8988T (cell line): ENCODE measurements at regions not wholly inside any gene's neighbourhood (a gene's known extent, or its start where the extent isn't known, plus 50 kb on each side); places are given as distances from the start of the nearest gene placed in this dataset.
"Not testable (repeated sequence)": the region's sequence is repeated elsewhere in the genome, so short reads cannot be mapped to it uniquely, and the experiment has no call there.

Experiments used
- DNase-seq: peaks from one replicate; pipeline ENCODE4 v3.0.0; 2011

DNA sequence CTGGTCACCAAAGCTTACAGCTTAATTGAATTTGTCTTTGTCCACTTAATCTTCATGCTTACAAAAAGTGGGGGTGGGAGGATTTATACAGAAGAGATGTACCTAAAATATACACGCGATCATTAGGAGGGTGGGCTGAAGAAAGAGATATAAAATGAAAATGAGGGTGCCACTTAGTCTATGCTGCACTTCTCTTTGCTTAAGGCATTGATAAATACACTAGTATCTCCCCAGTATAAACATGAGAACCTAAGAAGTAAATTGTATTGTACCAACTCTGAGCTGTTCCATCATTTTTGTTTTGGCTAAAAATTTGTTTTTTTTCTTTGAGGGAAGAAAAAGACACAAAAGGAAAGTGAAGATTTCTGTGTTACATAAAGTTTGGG is 170.8 kb upstream of the ZNF217 start:
- DNase-seq: no peak

DNA sequence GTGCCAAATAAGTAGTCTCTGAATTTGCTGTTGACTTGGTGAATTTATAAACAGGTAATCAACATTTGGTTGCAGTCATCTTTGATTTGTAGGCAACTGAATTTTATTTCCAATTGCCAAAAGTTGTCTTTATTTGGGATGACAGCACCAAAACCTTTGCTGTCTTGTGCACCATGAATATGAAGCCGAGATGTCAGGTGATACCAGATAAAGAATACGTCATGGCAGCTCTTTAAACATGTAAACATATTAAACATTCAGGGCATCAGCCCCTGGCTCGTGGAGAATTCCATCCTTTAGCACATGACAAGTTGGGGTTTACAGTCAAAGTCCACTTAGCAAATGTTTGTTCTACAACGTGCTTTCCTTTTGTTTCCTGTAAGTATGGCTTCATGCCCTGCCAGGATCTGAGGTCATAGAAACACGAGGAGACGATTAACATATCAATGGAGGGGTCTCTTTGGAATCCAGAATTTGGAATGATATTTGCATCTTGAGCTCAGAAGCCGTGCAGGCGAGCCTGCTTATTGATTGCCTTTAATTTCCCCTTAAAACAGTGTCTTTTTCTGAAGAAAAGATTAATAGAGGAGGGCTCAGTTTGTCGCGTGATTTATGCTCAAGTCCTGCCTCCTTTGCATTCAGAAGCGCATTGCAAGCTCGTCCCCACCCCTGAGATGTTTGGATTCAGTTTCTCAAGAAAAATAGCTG is 170.2 kb upstream of the ZNF217 start:
- no peak for DNase-seq

DNA sequence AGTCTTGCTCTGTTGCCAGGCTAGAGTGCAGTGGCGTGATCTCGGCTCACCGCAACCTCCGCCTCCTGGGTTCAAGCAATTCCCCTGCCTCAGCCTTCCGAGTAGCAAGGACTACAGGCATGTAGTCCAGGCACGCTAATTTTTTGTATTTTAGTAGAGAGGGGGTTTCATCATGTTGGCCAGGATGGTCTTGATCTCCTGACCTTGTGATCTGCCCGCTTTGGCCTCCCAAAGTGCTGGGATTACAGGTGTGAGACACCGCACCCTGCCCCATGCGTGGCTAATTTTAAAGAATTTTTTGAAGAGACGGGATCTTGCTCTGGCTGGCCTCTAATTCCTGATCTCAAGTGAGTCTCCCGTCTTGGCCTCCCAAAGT is 168.8 kb upstream of the ZNF217 start:
- not testable (repeated sequence) for DNase-seq

DNA sequence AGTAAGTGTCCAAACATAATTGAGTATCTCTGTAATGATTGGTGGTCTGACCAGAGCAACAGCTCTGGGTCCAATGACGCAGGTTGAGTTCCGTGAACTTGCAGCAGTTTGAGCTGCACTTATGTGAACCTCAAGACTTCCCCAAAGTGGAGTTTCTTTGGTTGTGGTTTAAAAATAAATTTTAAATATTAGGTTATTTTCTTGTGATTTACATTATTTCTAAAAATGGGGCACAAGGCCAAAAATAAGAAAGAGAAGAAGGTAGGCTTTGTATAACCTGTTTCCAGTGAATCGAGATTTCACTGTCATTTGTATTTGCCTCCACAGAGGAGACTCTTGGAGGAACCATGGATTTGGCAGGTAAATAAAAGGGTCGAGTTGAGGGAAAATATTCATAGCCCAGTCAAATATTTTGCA is 166.4 kb upstream of the ZNF217 start:
- no peak for DNase-seq

GRCh38 chr20:53757472-53757913 is 163.9 kb upstream of the ZNF217 start:
- no peak for DNase-seq

DNA sequence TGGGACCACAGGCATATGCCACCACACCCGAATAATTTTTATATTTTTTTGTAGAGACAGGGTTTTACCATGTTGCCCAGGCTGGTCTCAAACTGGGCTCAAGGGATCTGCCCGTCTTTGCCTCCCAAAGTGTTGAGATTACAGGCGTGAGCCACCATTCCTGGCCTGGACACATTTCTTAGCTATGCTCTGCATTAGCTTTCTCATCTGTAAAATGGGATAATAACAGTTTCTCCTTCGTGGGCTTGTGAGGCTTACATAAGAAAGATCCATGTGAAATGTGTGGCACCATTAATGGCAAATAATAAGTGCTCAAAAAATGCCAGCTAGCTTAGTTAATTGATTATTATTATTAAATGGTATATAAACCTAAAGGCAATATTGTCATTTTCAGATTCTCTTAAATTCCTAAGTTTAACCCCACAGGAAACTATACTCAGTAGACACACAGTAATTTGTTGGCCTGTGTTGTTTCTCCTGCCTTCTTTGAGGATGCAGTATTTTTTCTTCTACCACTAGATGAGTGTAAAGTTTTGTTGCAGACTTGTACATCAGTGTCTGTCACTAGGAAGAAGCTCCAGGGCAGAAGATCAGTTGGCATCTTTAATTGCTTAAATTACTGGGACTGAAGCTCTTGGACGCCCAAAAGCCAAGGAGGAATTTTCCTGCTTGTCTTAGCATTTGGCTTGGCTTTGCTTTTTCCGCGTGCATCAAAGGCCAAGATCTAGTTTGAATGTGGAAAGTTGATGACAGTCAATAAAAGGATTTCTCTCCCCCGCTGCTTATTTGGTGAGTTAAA is 162.3 kb upstream of the ZNF217 start:
- DNase-seq: no peak

DNA sequence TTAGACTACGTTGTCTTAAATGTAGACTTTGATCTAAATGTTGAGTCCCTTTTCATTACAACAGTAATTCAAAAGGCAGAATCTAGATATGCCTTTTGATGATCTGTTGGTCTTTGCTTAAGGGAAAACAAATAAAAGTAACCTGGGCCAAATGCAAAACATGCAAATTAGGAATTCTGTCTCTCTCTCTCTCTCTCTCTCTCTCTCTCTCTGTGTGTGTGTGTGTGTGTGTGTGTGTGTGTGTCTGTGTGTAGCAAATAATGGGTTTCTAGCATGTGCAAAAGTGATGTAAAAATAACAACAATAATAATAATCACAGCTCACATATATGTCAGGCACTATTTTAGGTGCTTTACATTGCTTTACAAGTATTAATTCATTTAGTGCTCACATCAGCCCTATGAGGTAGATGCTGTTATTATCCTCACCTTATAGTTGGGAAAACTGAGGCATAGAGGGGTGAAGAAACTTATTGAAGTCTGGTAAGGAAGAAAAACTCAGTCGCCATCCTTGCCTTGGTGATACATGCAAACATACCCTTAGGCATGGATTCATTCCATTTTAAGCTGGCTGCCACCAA is 160.3 kb upstream of the ZNF217 start:
- DNase-seq: no peak

GRCh38 chr20:53752971-53753879 is 159.6 kb upstream of the ZNF217 start:
- DNase-seq: no peak

DNA sequence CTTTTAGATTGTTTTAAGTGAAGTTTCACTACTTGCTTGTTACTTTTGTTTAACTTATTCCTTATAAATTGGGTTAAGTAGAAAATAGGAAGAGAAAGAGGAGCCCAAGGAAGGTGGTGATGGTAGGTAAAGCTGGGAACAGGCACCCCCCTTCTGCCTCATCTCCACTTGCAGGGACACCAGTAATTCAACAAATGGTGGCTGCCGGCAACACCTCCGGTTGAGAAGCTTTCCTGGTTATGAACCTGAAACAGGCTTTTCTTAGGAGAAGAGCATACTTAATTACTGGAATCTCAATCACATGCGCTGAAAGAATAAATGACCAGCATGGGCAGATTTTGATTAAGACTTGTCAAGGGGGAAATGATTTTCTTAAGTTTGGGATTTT is 158.9 kb upstream of the ZNF217 start:
- no peak for DNase-seq

DNA sequence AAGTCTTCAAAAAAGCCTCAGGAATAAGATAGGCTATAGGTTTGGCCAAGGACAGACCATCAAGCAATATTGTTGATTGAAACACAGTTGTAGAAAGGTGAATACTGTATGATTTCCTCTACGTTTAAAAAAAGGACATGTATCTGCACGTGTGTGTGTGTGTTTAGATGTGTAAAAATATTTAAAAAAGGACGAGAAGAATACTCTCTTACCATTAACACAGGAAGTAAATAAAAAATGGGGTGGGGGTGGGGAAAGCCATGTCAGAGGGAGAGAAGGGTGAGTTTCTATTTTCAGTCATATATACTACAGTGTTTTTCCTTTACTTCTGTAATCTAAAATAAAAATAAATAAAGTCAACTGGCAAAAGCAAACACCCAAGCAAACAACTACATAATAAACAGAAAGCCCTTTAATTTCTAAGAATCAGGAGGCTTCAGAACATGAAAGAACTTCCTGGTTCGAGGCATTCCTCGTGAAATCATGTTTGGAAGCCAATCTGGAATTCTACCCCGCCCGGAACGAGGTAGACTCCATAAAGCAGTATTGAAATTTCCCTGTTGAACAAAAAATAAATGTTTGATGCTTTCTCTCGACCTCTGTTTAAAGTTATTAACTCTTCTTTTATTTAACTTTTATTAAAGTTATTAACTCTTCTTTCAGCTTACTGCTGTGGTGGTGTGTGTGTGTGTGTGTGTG is 158.1 kb upstream of the ZNF217 start:
- no peak for DNase-seq

GRCh38 chr20:53750827-53751619 is 157.4 kb upstream of the ZNF217 start:
- no peak for DNase-seq

- no peak for DNase-seq
Observed at GRCh38 chr20:53749499-53749898, 155.9 kb upstream of the ZNF217 start.

- DNase-seq: no peak
Observed at GRCh38 chr20:53748821-53749421, 155.3 kb upstream of the ZNF217 start.

GRCh38 chr20:53748176-53748575 is 154.5 kb upstream of the ZNF217 start:
- DNase-seq: no peak

GRCh38 chr20:53743607-53744260 is 150.1 kb upstream of the ZNF217 start:
- DNase-seq: no peak

DNA sequence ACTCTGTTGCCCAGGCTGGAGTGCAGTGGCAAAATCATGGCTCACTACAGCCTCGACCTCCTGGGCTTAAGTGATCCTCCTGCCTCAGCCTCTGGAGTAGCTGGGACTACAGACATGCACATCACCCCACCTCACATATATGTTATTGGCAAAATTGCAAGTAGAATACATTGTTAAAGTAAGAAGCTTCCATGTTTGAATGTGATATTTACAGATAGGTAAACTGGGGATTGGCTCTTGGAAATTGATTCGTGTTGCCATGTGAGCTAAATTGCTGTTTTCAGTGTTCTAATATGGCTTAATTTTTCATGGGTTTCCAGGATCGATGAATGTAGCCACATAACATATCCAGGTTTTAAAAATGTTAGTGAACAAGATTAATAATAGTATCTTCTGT is 149.0 kb upstream of the ZNF217 start:
- no peak for DNase-seq

DNA sequence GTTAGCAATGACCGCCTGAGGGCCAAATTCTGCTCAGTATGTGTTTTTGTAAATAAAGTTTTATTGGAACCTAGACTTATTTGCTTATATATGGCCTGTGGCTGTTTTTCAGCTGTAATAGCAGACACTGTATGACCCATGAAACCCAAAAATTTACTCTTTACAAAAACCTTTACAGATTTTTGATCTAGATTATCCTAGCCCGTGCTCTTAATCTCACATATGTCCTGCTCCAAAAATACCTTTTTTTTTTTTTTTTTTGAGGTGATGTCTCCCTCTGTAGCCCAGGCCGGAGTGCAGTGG is 148.0 kb upstream of the ZNF217 start:
- no peak for DNase-seq

GRCh38 chr20:53739799-53740785 is 146.5 kb upstream of the ZNF217 start:
- no peak for DNase-seq
